ENCODE measurements at regions not wholly inside any gene's neighbourhood (a gene's known extent, or its start where the extent isn't known, plus 50 kb on each side); places are given as distances from the start of the nearest gene placed in this dataset.

DNA sequence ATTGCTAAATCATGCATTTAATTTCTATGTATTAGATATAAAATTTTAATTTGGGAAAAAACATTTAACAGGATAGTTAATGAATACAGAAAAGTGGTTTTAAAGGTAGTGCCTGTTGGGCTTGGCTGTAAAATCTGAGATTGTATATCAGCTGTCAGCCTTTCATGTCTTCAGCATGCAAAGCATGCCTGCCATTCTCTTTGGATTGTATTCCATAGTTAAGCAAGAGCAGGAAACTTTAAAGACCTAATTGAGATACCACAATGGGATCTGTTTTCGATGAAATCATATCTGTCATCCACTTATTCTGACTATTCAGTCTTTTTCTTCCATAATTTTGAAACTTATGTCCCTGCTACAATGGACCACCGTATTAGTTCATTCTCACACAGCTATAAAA lies 451.0 kb upstream of the DDI1 start:
- no peak for DNase-seq (ENCODE audit: insufficient read length, low spot score, missing footprints)
- no peak overlapping the region for H2AFZ ChIP-seq (ENCODE audit: low read length)
- no peaks in the 10 kb centered on the region for H3K27me3 ChIP-seq (ENCODE audit: insufficient read depth, low read length)
- H3K79me2 ChIP-seq (ENCODE audit: insufficient read depth, low read length) = no peaks in the 10 kb centered on the region
- no peak overlapping the region for H3K4me2 ChIP-seq (ENCODE audit: insufficient read depth, low read length)
- H3K4me1 ChIP-seq (ENCODE audit: insufficient read depth, low read length) = no peaks in the 10 kb centered on the region
- no peaks in the 10 kb centered on the region for H3K9me3 ChIP-seq (ENCODE audit: low read depth, low read length)
- no peaks in the 10 kb centered on the region for H4K20me1 ChIP-seq (ENCODE audit: insufficient read depth, low read length)
- no peaks in the 10 kb centered on the region for H3K36me3 ChIP-seq (ENCODE audit: insufficient read depth, low read length)
- H3K4me3 ChIP-seq (ENCODE audit: insufficient read depth, low read length) = no peak overlapping the region
- no peak overlapping the region for H3K27ac ChIP-seq (ENCODE audit: low read depth, low read length)
- TF ChIP-seq, protein P1, sequence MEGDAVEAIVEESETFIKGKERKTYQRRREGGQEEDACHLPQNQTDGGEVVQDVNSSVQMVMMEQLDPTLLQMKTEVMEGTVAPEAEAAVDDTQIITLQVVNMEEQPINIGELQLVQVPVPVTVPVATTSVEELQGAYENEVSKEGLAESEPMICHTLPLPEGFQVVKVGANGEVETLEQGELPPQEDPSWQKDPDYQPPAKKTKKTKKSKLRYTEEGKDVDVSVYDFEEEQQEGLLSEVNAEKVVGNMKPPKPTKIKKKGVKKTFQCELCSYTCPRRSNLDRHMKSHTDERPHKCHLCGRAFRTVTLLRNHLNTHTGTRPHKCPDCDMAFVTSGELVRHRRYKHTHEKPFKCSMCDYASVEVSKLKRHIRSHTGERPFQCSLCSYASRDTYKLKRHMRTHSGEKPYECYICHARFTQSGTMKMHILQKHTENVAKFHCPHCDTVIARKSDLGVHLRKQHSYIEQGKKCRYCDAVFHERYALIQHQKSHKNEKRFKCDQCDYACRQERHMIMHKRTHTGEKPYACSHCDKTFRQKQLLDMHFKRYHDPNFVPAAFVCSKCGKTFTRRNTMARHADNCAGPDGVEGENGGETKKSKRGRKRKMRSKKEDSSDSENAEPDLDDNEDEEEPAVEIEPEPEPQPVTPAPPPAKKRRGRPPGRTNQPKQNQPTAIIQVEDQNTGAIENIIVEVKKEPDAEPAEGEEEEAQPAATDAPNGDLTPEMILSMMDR (IDR thresholded peaks at IDR 0.05; ENCODE audit: extremely low read depth, low read depth, low read length) = no peak

DNA sequence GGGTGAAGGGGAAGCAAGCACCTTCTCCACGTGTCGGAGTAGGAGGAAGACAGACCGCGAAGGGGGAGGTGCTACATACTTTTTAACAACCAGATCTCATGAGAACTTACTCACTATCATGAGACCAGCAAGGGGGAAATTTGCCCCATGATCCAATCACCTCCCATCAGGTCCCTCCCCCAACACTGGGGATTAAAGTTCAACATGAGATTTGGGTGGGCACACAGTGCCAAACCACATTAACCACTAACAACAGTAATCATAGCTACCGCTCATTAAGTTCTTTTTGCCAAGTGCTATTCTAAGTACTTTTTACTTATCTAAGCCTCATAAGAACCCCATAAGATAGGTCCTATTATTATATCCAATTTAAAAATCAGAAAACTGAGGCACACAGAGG lies 450.5 kb upstream of the DDI1 start:
- Histone ChIP-seq H3K4me2 (ENCODE audit: insufficient read depth, low read length) (no peak overlapping the region), H2AFZ (ENCODE audit: low read length) (no peak overlapping the region), H3K27ac (ENCODE audit: low read depth, low read length) (no peak overlapping the region), H3K27me3 (ENCODE audit: insufficient read depth, low read length) (no peaks in the 10 kb centered on the region), H3K36me3 (ENCODE audit: insufficient read depth, low read length) (no peaks in the 10 kb centered on the region), H3K79me2 (ENCODE audit: insufficient read depth, low read length) (no peaks in the 10 kb centered on the region), H4K20me1 (ENCODE audit: insufficient read depth, low read length) (no peaks in the 10 kb centered on the region), H3K9me3 (ENCODE audit: low read depth, low read length) (no peaks in the 10 kb centered on the region), H3K4me1 (ENCODE audit: insufficient read depth, low read length) (no peaks in the 10 kb centered on the region), H3K4me3 (ENCODE audit: insufficient read depth, low read length) (no peak overlapping the region)
- DNase-seq (ENCODE audit: insufficient read length, low spot score, missing footprints) = no peak
- TF ChIP-seq, protein P1 (IDR thresholded peaks at IDR 0.05; ENCODE audit: extremely low read depth, low read depth, low read length) = no peak

DNA sequence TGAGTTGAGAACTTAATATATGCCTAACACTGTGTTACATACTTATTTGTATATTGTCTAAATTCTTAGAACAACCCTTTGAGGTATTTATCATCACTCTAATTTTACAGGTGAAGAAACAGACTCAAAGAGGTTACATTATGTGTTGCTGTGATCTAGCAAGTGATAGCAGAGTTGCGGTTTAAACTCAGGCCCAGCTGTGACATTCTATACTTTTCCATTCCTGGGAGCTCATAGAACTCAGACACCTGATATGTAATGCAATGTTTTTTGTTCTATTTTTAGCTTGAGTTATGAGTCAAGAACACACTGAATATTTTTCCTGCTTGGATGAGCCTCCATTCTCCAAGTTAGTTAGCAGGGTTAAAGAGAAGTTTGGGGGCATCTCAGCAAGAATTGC lies 449.7 kb upstream of the DDI1 start:
- H3K36me3 ChIP-seq (ENCODE audit: insufficient read depth, low read length) = no peaks in the 10 kb centered on the region
- H3K9me3 ChIP-seq (ENCODE audit: low read depth, low read length) = no peaks in the 10 kb centered on the region
- no peak for DNase-seq (ENCODE audit: insufficient read length, low spot score, missing footprints)
- H3K4me1 ChIP-seq (ENCODE audit: insufficient read depth, low read length) = no peaks in the 10 kb centered on the region
- no peak overlapping the region for H3K4me3 ChIP-seq (ENCODE audit: insufficient read depth, low read length)
- no peaks in the 10 kb centered on the region for H3K27me3 ChIP-seq (ENCODE audit: insufficient read depth, low read length)
- TF ChIP-seq, protein P1 (IDR thresholded peaks at IDR 0.05; ENCODE audit: extremely low read depth, low read depth, low read length) = no peak
- H3K79me2 ChIP-seq (ENCODE audit: insufficient read depth, low read length) = no peaks in the 10 kb centered on the region
- H3K27ac ChIP-seq (ENCODE audit: low read depth, low read length) = no peak overlapping the region
- no peak overlapping the region for H3K4me2 ChIP-seq (ENCODE audit: insufficient read depth, low read length)
- no peaks in the 10 kb centered on the region for H4K20me1 ChIP-seq (ENCODE audit: insufficient read depth, low read length)
- H2AFZ ChIP-seq (ENCODE audit: low read length) = no peak overlapping the region

DNA sequence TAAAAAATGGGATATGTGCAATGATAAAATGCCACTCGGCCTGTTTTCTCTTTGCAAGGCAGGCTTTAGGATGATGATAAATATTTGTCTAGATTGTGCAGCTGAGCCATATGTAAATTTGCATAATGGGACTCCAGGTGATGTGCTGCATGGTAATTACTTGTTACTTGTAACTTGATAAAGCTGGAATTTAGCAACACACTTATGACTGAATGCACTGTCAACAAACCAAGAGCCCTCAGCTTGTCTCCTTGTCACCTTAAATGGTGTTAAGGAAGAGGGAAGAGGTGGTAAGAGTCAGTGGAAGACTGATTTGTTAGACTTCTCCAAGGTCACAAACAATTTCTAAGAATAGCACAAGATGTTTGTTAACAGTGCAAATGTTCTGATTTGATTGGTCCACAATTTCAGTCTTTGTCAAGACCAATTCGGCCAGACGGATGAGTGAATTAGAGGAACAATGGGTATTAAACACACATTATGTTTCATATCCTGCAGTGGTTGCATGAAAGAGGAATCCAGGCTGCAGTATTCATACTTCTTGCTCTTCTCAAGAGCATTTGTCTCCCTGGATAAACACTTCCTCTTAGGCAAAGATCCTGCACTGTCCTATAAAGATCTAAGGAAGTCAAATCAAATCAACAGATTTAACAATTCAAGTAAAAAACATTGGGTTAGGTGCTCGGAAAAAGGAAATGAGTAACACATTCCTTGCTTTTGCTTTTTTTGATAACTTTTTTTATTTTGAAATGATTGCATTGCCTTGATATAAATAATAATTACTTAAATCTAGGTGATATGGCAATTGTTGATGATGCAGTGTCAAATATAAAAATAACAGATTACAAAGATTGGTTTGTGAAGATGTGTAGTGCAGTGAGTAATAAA lies 448.3 kb upstream of the DDI1 start:
- Histone ChIP-seq H3K4me2 (ENCODE audit: insufficient read depth, low read length) (no peak overlapping the region), H3K4me1 (ENCODE audit: insufficient read depth, low read length) (no peaks in the 10 kb centered on the region), H3K79me2 (ENCODE audit: insufficient read depth, low read length) (no peaks in the 10 kb centered on the region), H3K9me3 (ENCODE audit: low read depth, low read length) (no peaks in the 10 kb centered on the region), H3K36me3 (ENCODE audit: insufficient read depth, low read length) (no peaks in the 10 kb centered on the region), H3K27ac (ENCODE audit: low read depth, low read length) (no peak overlapping the region), H3K4me3 (ENCODE audit: insufficient read depth, low read length) (no peak overlapping the region), H4K20me1 (ENCODE audit: insufficient read depth, low read length) (no peaks in the 10 kb centered on the region), H2AFZ (ENCODE audit: low read length) (no peak overlapping the region), H3K27me3 (ENCODE audit: insufficient read depth, low read length) (no peaks in the 10 kb centered on the region)
- DNase-seq (ENCODE audit: insufficient read length, low spot score, missing footprints) = no peak
- TF ChIP-seq, protein P1 (IDR thresholded peaks at IDR 0.05; ENCODE audit: extremely low read depth, low read depth, low read length) = no peak
